Right cardiac atrium (tissue), 5 donors: ENCODE measurements at regions not wholly inside any gene's neighbourhood (a gene's known extent, or its start where the extent isn't known, plus 50 kb on each side); places are given as distances from the start of the nearest gene placed in this dataset.

Experiments used
- ATAC-seq, 2 donors: fragments of 200-7000 bp; cut with Tn5 transposase; one replicate each; pipeline versions ENCODE4 v1.8.0 to v1.9.1; 2020; ENCODE audit warnings: moderate library complexity in 2 of 2, mild to moderate bottlenecking in 1 of 2
- DNase-seq, 3 donors: peaks; one replicate each; pipeline ENCODE4 v3.0.0-alpha.2; 2020
- H3K27ac ChIP-seq: one replicate; pipeline ENCODE4 v1.5.1; 2013; ENCODE audit warnings: mild to moderate bottlenecking, low read length, control low read depth, moderate library complexity
- H3K27me3 ChIP-seq: one replicate; pipeline ENCODE4 v1.6.1; 2013; ENCODE audit not compliant: control insufficient read depth, insufficient read depth
- H3K4me1 ChIP-seq: one replicate; pipeline ENCODE4 v1.6.1; 2013; ENCODE audit warnings: low read length; ENCODE audit not compliant: control insufficient read depth, insufficient read depth
- H3K4me3 ChIP-seq: one replicate; pipeline ENCODE4 v1.5.1; 2013; ENCODE audit warnings: low read length, control low read depth
- H3K9me3 ChIP-seq: one replicate; pipeline ENCODE4 v1.6.1; 2013; ENCODE audit warnings: low read length; ENCODE audit not compliant: control insufficient read depth
- WGBS: extraction: QIAGEN DNeasy Blood & Tissue Kit; methylation state at CpG from one replicate; pipeline ENCODE4 v1.1.7; 2013; 5-methylcytosine and 5-hydroxymethylcytosine counted together
- intact Hi-C, 4 donors: fragments of 100-400 bp; cut with DNase I; formaldehyde crosslinking; loops; one replicate each; pipeline versions ENCODE4 v1.11.0 to v1.14.0; 2022 to 2023
- donor health status: healthy with polysubstance abuse.
- donor health status: DM: no; HTN: yes; CAD: no.
- donor health status: DM: no; HTN: no; CAD: no.
- donor health status: DM: no; HTN: yes; CAD: no; lungs with severe emphysema.
- donor health status: DM: yes; HTN: yes; CAD: no.

GRCh38 chr14:42533476-42533875, 926.8 kb downstream of the LRFN5 start:
- Histone ChIP-seq H3K9me3 (no peaks in the 10 kb centered on the region), H3K4me1 (no peaks in the 10 kb centered on the region), H3K4me3 (no peak overlapping the region), H3K27me3 (no peaks in the 10 kb centered on the region), H3K27ac (no peak overlapping the region)
- intact Hi-C loops: no loop called here
- no peak for ATAC-seq
- DNase-seq: no peak
- WGBS: 84% methylated on average over 1 of the region's 1 CpG

- no peaks in the 10 kb centered on the region for H3K4me1 ChIP-seq
- DNase-seq: no peak
- no peak overlapping the region for H3K4me3 ChIP-seq
- intact Hi-C loops: no loop called here
- ATAC-seq: no peak
- no peak overlapping the region for H3K27ac ChIP-seq
- WGBS: 88% methylated on average over 2 of the region's 2 CpGs
- H3K27me3 ChIP-seq: no peaks in the 10 kb centered on the region
- no peaks in the 10 kb centered on the region for H3K9me3 ChIP-seq
Measured at GRCh38 chr14:42532194-42532593, 925.5 kb downstream of the LRFN5 start.

- H3K9me3 ChIP-seq: no peaks in the 10 kb centered on the region
- intact Hi-C loops: no loop called here
- no peak overlapping the region for H3K4me3 ChIP-seq
- no peaks in the 10 kb centered on the region for H3K4me1 ChIP-seq
- ATAC-seq (no peak), DNase-seq (no peak)
- H3K27ac ChIP-seq: no peak overlapping the region
- WGBS: 87% methylated on average over 2 of the region's 2 CpGs
- no peaks in the 10 kb centered on the region for H3K27me3 ChIP-seq
Measured at GRCh38 chr14:42527141-42527540, 920.5 kb downstream of the LRFN5 start.

- WGBS: 44% methylated on average over 2 of the region's 2 CpGs
- H3K27ac ChIP-seq: no peak overlapping the region
- H3K4me3 ChIP-seq: no peak overlapping the region
- intact Hi-C loops: no loop called here
- DNase-seq: no peak
- no peaks in the 10 kb centered on the region for H3K27me3 ChIP-seq
- no peak for ATAC-seq
- no peaks in the 10 kb centered on the region for H3K9me3 ChIP-seq
- H3K4me1 ChIP-seq: no peaks in the 10 kb centered on the region
Measured at GRCh38 chr14:42523666-42524065, 917.0 kb downstream of the LRFN5 start.

- H3K4me1 ChIP-seq: no peaks in the 10 kb centered on the region
- H3K4me3 ChIP-seq: no peak overlapping the region
- H3K27me3 ChIP-seq: no peaks in the 10 kb centered on the region
- no peak for ATAC-seq
- H3K9me3 ChIP-seq: no peaks in the 10 kb centered on the region
- intact Hi-C loops: no loop called here
- H3K27ac ChIP-seq: no peak overlapping the region
- WGBS: 55% methylated on average over 2 of the region's 2 CpGs
- no peak for DNase-seq
Measured at GRCh38 chr14:42517806-42518500, 911.3 kb downstream of the LRFN5 start.

- Histone ChIP-seq H3K4me1 (no peaks in the 10 kb centered on the region), H3K27me3 (no peaks in the 10 kb centered on the region), H3K9me3 (no peaks in the 10 kb centered on the region), H3K27ac (no peak overlapping the region), H3K4me3 (no peak overlapping the region)
- WGBS: 87% methylated on average over 1 of the region's 1 CpG
- intact Hi-C loops: no loop called here
- DNase-seq (no peak), ATAC-seq (no peak)
Measured at GRCh38 chr14:42513837-42514236, 907.2 kb downstream of the LRFN5 start.

- DNase-seq (no peak), ATAC-seq (no peak)
- intact Hi-C loops: no loop called here
- no peak overlapping the region for H3K4me3 ChIP-seq
- no peak overlapping the region for H3K27ac ChIP-seq
- 89% methylated on average over 1 of the region's 1 CpG for WGBS
- no peaks in the 10 kb centered on the region for H3K27me3 ChIP-seq
- no peaks in the 10 kb centered on the region for H3K4me1 ChIP-seq
- H3K9me3 ChIP-seq: no peaks in the 10 kb centered on the region
Measured at GRCh38 chr14:42510071-42510470, 903.4 kb downstream of the LRFN5 start.

- 62% methylated on average over 3 of the region's 3 CpGs for WGBS
Measured at GRCh38 chr14:42508209-42508946, 901.7 kb downstream of the LRFN5 start.

GRCh38 chr14:42504433-42504832, 897.8 kb downstream of the LRFN5 start:
- no peak for ATAC-seq
- Histone ChIP-seq H3K9me3 (no peaks in the 10 kb centered on the region), H3K4me1 (no peaks in the 10 kb centered on the region), H3K27me3 (no peaks in the 10 kb centered on the region), H3K4me3 (no peak overlapping the region), H3K27ac (no peak overlapping the region)
- no peak for DNase-seq
- WGBS: 61% methylated on average over 1 of the region's 1 CpG
- intact Hi-C loops: no loop called here

More at GRCh38 chr14:42508209-42508946, 901.7 kb downstream of the LRFN5 start:
- no peak overlapping the region for H3K27ac ChIP-seq
- intact Hi-C loops: no loop called here
- ATAC-seq (no peak), DNase-seq (no peak)
- H3K4me3 ChIP-seq: no peak overlapping the region
- no peaks in the 10 kb centered on the region for H3K9me3 ChIP-seq
- H3K4me1 ChIP-seq: no peaks in the 10 kb centered on the region
- no peaks in the 10 kb centered on the region for H3K27me3 ChIP-seq

GRCh38 chr14:42499137-42499536, 892.5 kb downstream of the LRFN5 start:
- no peaks in the 10 kb centered on the region for H3K4me1 ChIP-seq
- ATAC-seq: no peak
- H3K9me3 ChIP-seq: no peaks in the 10 kb centered on the region
- no peak for DNase-seq
- intact Hi-C loops: no loop called here
- no peak overlapping the region for H3K27ac ChIP-seq
- no peak overlapping the region for H3K4me3 ChIP-seq
- H3K27me3 ChIP-seq: no peaks in the 10 kb centered on the region

GRCh38 chr14:42490536-42490935, 883.9 kb downstream of the LRFN5 start:
- no peaks in the 10 kb centered on the region for H3K9me3 ChIP-seq
- DNase-seq (no peak), ATAC-seq (no peak)
- H3K27ac ChIP-seq: no peak overlapping the region
- intact Hi-C loops: no loop called here
- H3K4me1 ChIP-seq: no peaks in the 10 kb centered on the region
- H3K4me3 ChIP-seq: no peak overlapping the region
- H3K27me3 ChIP-seq: no peaks in the 10 kb centered on the region
- WGBS: 81% methylated on average over 1 of the region's 1 CpG
